ACC112 (cell line): ENCODE measurements at regions not wholly inside any gene's neighbourhood (a gene's known extent, or its start where the extent isn't known, plus 50 kb on each side); places are given as distances from the start of the nearest gene placed in this dataset.

Experiments used
- H2AFZ ChIP-seq: fragments of 200-600 bp; sonication (generic); one replicate; pipeline ENCODE4 v1.6.0; 2017; ENCODE audit warnings: antibody characterized with exemption, low read length; ENCODE audit not compliant: unreplicated experiment
- H3K27ac ChIP-seq: fragments of 200-600 bp; sonication (generic); 2 replicates; pipeline ENCODE4 v1.5.1; 2014; ENCODE audit warnings: low read depth, mild to moderate bottlenecking, antibody characterized with exemption, low read length, moderate library complexity
- H3K27me3 ChIP-seq: fragments of 200-600 bp; sonication (generic); 2 replicates; pipeline ENCODE4 v1.6.1; 2014; ENCODE audit warnings: mild to moderate bottlenecking, antibody characterized with exemption, low read length, moderate library complexity, mixed read lengths; ENCODE audit not compliant: insufficient read depth
- H3K36me3 ChIP-seq: fragments of 200-600 bp; sonication (generic); 2 replicates; pipeline ENCODE4 v1.6.1; 2016; ENCODE audit warnings: mild to moderate bottlenecking, antibody characterized with exemption, low read length, moderate library complexity, mixed read lengths; ENCODE audit not compliant: insufficient read depth
- H3K4me1 ChIP-seq: fragments of 200-600 bp; sonication (generic); one replicate; pipeline ENCODE4 v1.6.1; 2016; ENCODE audit warnings: low read length, mixed read lengths; ENCODE audit not compliant: insufficient read depth, unreplicated experiment, control insufficient read depth
- H3K4me3 ChIP-seq: fragments of 200-600 bp; sonication (generic); 2 replicates; pipeline ENCODE4 v1.5.1; 2014; ENCODE audit warnings: mild to moderate bottlenecking, low read depth, low read length
- H3K79me2 ChIP-seq: fragments of 200-600 bp; sonication (generic); one replicate; pipeline ENCODE4 v1.6.0; 2016; ENCODE audit warnings: low read length; ENCODE audit not compliant: control insufficient read depth, unreplicated experiment, insufficient read depth

- Histone ChIP-seq H3K4me1 (peaks cover 18% of the 10 kb centered on the region), H3K36me3 (no peaks in the 10 kb centered on the region), H3K27ac (peak overlapping the region; percentile 93), H3K4me3 (peak overlapping the region; percentile 30), H3K27me3 (no peaks in the 10 kb centered on the region), H2AFZ (peak overlapping the region; percentile 88), H3K79me2 (no peaks in the 10 kb centered on the region)
Observed at GRCh38 chr10:33412653-33413361, 78.3 kb upstream of the NRP1 start.

GRCh38 chr10:33412241-33412640 lies 77.8 kb upstream of the NRP1 start:
- H2AFZ ChIP-seq, result peak overlapping the region; percentile 88
- no peaks in the 10 kb centered on the region for H3K36me3 ChIP-seq
- peak overlapping the region; percentile 30 for H3K4me3 ChIP-seq
- no peaks in the 10 kb centered on the region for H3K79me2 ChIP-seq
- peaks cover 18% of the 10 kb centered on the region for H3K4me1 ChIP-seq
- peak overlapping the region; percentile 93 for H3K27ac ChIP-seq
- H3K27me3 ChIP-seq, result no peaks in the 10 kb centered on the region

DNA sequence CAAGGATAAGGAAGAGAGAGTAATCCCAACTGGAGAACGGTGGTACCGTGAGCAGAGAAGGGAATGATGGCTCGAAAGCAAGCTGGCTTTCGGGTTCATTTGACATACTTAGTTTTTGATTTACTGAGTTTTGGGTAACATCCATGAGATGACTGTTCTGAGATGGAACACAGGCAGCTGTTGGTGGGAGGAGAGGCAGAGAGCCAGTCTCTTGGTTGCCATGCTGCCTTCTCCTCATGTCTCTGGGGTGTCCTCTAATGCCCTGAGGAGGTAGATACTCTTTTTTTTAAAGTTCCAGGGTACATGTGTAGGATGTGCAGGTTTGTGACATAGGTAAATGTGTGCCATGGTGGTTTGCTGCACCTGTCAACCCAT lies 76.4 kb upstream of the NRP1 start:
- no peaks in the 10 kb centered on the region for H3K79me2 ChIP-seq
- H3K36me3 ChIP-seq, result no peaks in the 10 kb centered on the region
- no peaks in the 10 kb centered on the region for H3K27me3 ChIP-seq
- peaks cover 18% of the 10 kb centered on the region for H3K4me1 ChIP-seq
- H3K27ac ChIP-seq, result no peak overlapping the region
- H2AFZ ChIP-seq, result no peak overlapping the region
- no peak overlapping the region for H3K4me3 ChIP-seq

DNA sequence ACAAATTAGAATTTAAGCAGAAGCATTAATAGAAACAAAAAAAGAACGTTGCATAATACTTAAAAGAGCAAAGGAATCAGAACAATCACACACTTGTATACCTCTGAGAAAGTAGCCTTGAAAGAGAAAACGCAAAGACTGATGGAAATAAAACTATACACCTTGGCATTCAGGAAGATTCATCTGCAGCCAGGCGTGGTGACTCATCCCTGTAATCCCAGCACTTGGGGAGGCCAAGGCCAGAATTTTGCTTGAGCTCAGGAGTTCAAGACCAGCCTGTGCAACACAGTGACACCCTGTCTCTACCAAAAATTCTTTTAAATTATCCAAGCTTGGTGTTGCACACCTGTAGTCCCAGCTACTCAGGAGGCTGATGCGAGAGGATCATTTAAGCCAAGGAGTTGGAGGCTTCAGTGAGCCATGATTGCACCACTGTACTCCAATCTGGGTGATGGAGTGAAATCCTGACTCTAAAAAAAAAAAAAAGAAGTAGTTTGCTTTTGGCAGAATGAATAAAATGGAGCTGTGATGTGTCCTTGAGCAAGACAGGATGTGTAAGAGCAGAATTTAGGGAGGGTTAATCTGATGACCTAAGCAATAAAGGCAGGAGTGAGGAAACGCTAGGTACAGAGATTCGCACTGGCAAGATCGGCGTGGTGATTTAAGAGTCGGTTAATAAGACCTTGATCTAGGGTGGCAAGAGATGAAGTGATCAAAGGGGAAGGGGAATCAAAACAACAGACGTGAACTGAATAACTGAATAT lies 75.8 kb upstream of the NRP1 start:
- Histone ChIP-seq H3K4me3 (no peak overlapping the region), H3K4me1 (peaks cover 18% of the 10 kb centered on the region), H3K27ac (no peak overlapping the region), H2AFZ (no peak overlapping the region), H3K36me3 (no peaks in the 10 kb centered on the region), H3K27me3 (no peaks in the 10 kb centered on the region), H3K79me2 (no peaks in the 10 kb centered on the region)

GRCh38 chr10:33406596-33406995 lies 72.1 kb upstream of the NRP1 start:
- no peak overlapping the region for H2AFZ ChIP-seq

DNA sequence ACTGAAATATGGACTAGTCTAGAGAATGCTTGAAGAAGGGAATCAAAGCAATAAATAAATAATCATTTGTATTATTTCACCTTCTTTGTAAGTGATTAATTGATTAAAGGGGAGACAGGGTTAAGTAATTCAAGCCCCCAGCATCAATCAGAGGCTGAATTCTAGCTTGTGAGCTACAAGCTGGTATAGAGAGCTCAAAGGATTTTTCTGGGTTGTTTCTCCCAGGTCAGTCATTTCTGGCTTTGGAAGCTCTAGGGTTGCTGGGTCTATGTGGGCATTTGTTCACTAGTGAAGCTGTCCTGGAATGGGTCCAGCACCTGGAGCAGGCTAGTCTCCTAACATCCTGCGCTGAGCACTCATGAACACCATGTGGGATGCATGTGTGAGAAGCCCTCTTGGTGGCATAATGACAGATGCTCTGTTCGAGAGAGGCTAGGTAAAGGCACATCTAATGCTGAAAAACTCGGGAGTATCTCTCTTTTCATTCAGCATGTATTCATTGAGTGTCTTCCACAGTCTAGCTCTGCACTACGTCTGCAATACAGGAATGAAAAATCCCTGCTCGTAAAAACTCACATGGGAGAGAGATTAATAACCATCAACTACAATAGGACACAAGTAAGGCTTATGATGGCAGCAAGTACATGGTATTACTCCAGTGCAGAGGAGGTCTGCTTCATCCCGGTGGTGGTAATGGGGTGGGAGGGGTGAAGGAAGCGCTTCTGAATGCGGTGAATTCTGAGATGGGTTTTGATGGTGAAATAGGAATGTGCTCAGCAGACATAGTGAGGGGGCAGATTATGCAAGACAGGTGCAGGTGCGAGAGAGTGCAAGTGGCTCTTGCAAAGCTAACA lies 68.0 kb upstream of the NRP1 start:
- Histone ChIP-seq H2AFZ (no peak overlapping the region), H3K79me2 (no peaks in the 10 kb centered on the region)

More at GRCh38 chr10:33406596-33406995, 72.1 kb upstream of the NRP1 start:
- Histone ChIP-seq H3K4me1 (no peaks in the 10 kb centered on the region), H3K79me2 (no peaks in the 10 kb centered on the region), H3K27ac (no peak overlapping the region), H3K36me3 (no peaks in the 10 kb centered on the region), H3K4me3 (no peak overlapping the region), H3K27me3 (no peaks in the 10 kb centered on the region)

DNA sequence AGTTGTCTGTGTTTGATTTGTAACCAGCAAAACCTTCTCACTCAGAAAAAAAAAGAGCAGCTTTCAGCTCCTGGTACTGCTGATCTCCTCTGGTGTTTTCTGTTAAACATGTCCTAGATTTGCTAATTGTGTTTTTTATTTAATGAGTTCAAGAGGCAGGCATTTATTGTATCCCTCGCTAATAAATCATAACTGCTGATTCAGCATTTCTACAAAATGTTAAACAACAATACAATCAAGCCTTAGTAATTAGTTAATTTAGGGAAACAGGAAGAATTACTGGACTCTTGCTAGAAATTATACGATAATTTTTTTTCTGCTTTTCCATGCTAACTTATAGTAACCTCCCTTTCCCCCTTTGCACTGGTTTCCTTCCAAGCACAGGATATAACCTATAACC lies 66.8 kb upstream of the NRP1 start:
- no peaks in the 10 kb centered on the region for H3K4me1 ChIP-seq
- no peak overlapping the region for H3K27ac ChIP-seq
- H3K79me2 ChIP-seq, result no peaks in the 10 kb centered on the region
- H2AFZ ChIP-seq, result no peak overlapping the region
- H3K4me3 ChIP-seq, result no peak overlapping the region
- no peaks in the 10 kb centered on the region for H3K36me3 ChIP-seq
- H3K27me3 ChIP-seq, result no peaks in the 10 kb centered on the region

More for the DNA sequence above, 68.0 kb upstream of the NRP1 start:
- Histone ChIP-seq H3K27ac (no peak overlapping the region), H3K4me3 (no peak overlapping the region), H3K36me3 (no peaks in the 10 kb centered on the region), H3K27me3 (no peaks in the 10 kb centered on the region), H3K4me1 (no peaks in the 10 kb centered on the region)

- Histone ChIP-seq H3K79me2 (no peaks in the 10 kb centered on the region), H3K36me3 (no peaks in the 10 kb centered on the region), H3K27ac (no peak overlapping the region), H3K4me1 (no peaks in the 10 kb centered on the region), H3K4me3 (no peak overlapping the region), H2AFZ (no peak overlapping the region), H3K27me3 (no peaks in the 10 kb centered on the region)
Observed at GRCh38 chr10:33398796-33399195, 64.3 kb upstream of the NRP1 start.

- Histone ChIP-seq H3K27ac (no peak overlapping the region), H3K27me3 (no peaks in the 10 kb centered on the region), H3K4me3 (no peak overlapping the region), H3K4me1 (no peaks in the 10 kb centered on the region), H2AFZ (no peak overlapping the region), H3K79me2 (no peaks in the 10 kb centered on the region), H3K36me3 (no peaks in the 10 kb centered on the region)
Observed at GRCh38 chr10:33396938-33397337, 62.5 kb upstream of the NRP1 start.

GRCh38 chr10:33396279-33396678 lies 61.8 kb upstream of the NRP1 start:
- Histone ChIP-seq H3K79me2 (no peaks in the 10 kb centered on the region), H3K36me3 (no peaks in the 10 kb centered on the region), H3K4me3 (no peak overlapping the region), H3K27ac (no peak overlapping the region), H2AFZ (no peak overlapping the region), H3K27me3 (no peaks in the 10 kb centered on the region), H3K4me1 (no peaks in the 10 kb centered on the region)
